Gastrocnemius medialis (tissue), 4 donors: ENCODE measurements at regions not wholly inside any gene's neighbourhood (a gene's known extent, or its start where the extent isn't known, plus 50 kb on each side); places are given as distances from the start of the nearest gene placed in this dataset.

Experiments used
- POLR2A ChIP-seq, 2 donors: fragments of 450-650 bp; IDR thresholded peaks; one replicate each; pipeline ENCODE4 v1.6.1; 2017; ENCODE audit warnings: antibody characterized with exemption in 2 of 2, mild to moderate bottlenecking in 2 of 2, moderate library complexity in 2 of 2
- TF ChIP-seq, protein P1 (sequence below), 5 experiments: fragments of 450-650 bp in 3 of 5; fragments of 200-600 bp in 2 of 5; sonication (generic) in 2 of 5; IDR thresholded peaks in 4 of 5; conservative IDR thresholded peaks in 1 of 5; 1 replicate in 4 of 5; 2 replicates in 1 of 5; pipeline ENCODE4 v1.5.1; 2016 to 2019; ENCODE audit warnings: antibody characterized with exemption in 5 of 5, mild to moderate bottlenecking in 3 of 5, moderate library complexity in 3 of 5

DNA sequence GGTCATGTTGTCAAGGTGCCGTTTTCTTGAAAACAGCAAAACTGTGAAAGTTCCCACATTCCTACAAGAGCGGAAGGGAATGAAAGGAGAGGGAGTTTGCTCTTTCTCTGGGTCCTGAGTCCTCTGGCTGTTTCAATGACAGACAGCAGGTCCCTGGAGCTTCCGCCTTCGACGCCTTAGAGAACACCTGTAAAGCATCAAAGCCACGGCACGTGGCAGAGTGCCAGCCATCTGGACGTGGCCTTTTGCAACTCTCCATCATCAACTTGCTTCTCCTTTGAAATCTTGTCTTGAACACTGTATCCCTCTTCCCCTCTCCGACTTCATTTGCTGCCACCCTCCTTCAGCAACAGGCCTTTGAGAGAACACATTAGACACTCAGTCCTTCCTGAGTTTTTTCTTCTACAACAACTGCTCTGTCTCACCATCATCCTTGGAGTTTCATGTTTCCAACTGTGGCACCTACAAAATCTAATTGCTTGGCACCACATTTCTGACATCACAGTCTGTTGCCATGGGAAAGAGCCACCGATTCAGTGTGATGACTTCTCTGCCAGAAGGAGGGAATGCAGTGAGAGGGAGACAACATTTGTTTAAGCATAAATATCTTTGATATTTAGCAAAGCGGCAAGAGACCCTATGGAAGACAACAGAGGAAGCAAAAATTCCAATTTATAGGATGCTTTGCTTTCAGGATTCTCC is 204.9 kb upstream of the PTER start:
- TF ChIP-seq, protein P1, sequence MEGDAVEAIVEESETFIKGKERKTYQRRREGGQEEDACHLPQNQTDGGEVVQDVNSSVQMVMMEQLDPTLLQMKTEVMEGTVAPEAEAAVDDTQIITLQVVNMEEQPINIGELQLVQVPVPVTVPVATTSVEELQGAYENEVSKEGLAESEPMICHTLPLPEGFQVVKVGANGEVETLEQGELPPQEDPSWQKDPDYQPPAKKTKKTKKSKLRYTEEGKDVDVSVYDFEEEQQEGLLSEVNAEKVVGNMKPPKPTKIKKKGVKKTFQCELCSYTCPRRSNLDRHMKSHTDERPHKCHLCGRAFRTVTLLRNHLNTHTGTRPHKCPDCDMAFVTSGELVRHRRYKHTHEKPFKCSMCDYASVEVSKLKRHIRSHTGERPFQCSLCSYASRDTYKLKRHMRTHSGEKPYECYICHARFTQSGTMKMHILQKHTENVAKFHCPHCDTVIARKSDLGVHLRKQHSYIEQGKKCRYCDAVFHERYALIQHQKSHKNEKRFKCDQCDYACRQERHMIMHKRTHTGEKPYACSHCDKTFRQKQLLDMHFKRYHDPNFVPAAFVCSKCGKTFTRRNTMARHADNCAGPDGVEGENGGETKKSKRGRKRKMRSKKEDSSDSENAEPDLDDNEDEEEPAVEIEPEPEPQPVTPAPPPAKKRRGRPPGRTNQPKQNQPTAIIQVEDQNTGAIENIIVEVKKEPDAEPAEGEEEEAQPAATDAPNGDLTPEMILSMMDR (IDR thresholded peaks at IDR 0.05 in 4 of 5, conservative IDR thresholded peaks at IDR 0.05 in 1 of 5): no peak
- no peak for TF ChIP-seq POLR2A (IDR thresholded peaks at IDR 0.05)
